GM13976 (cell line): ENCODE measurements at regions not wholly inside any gene's neighbourhood (a gene's known extent, or its start where the extent isn't known, plus 50 kb on each side); places are given as distances from the start of the nearest gene placed in this dataset.

Experiments used
- DNase-seq: peaks from one replicate; pipeline ENCODE4 v3.0.0; 2012; ENCODE audit warnings: low spot score
- CTCF ChIP-seq: IDR thresholded peaks from 2 replicates; pipeline ENCODE4 v1.5.1; 2012; ENCODE audit warnings: borderline replicate concordance, mild to moderate bottlenecking; ENCODE audit not compliant: insufficient read depth; ENCODE audit errors: extremely low read depth, missing control alignments, control extremely low read depth
- in situ Hi-C: fragments of 300-500 bp; cut with MboI; formaldehyde crosslinking; loops from one replicate; pipeline ENCODE4 v1.12.0; 2022; ENCODE audit warnings: low sequenced_read_pairs, mixed read lengths, inconsistent platforms; ENCODE audit not compliant: unreplicated experiment

GRCh38 chr3:178455226-178455625 is 81.0 kb upstream of the KCNMB2 start:
- in situ Hi-C loops = no loop called here
- DNase-seq = no peak
- TF ChIP-seq CTCF = no peak

- no peak for DNase-seq
- TF ChIP-seq CTCF = no peak
- in situ Hi-C loops = no loop called here
These were observed 80.3 kb upstream of the KCNMB2 start for GRCh38 chr3:178455946-178456345.

- TF ChIP-seq CTCF = no peak
- in situ Hi-C loops = no loop called here
These were observed 79.5 kb upstream of the KCNMB2 start for GRCh38 chr3:178456621-178457285.

GRCh38 chr3:178457511-178457910 is 78.7 kb upstream of the KCNMB2 start:
- TF ChIP-seq CTCF = no peak
- no peak for DNase-seq
- in situ Hi-C loops = no loop called here

More at GRCh38 chr3:178456621-178457285, 79.5 kb upstream of the KCNMB2 start:
- DNase-seq = no peak

- TF ChIP-seq CTCF = no peak
These were observed 77.8 kb upstream of the KCNMB2 start for GRCh38 chr3:178458313-178459037.

GRCh38 chr3:178459038-178459410 is 77.2 kb upstream of the KCNMB2 start:
- DNase-seq = no peak
- in situ Hi-C loops = no loop called here
- TF ChIP-seq CTCF = no peak

More at GRCh38 chr3:178458313-178459037, 77.8 kb upstream of the KCNMB2 start:
- in situ Hi-C loops = no loop called here
- DNase-seq = no peak
